Caco-2 (cell line): ENCODE measurements at regions not wholly inside any gene's neighbourhood (a gene's known extent, or its start where the extent isn't known, plus 50 kb on each side); places are given as distances from the start of the nearest gene placed in this dataset.
"Not testable (repeated sequence)": the region's sequence is repeated elsewhere in the genome, so short reads cannot be mapped to it uniquely, and the experiment has no call there.

Source experiments
- BruUV-seq: library from RNA; stranded (reverse); fragments of 400-500 nt; replicated peaks from 2 replicates; lab custom pipeline; 2021; lab: Mats Ljungman, UMichigan
- CTCF ChIA-PET: fragments of 300-600 bp; sonication (Branson Sonifier 250); formaldehyde crosslinking; loops from one replicate; lab custom pipeline; 2022; ENCODE audit warnings: antibody characterized with exemption; lab: Charles Lee
- POLR2A ChIA-PET: fragments of 300-600 bp; sonication (Branson Sonifier 250); formaldehyde crosslinking; loops from one replicate; lab custom pipeline; 2022; ENCODE audit warnings: antibody characterized with exemption; lab: Charles Lee
- DNase-seq, 2 experiments: peaks; one replicate each; pipeline versions ENCODE4 v3.0.0 to v3.0.0-alpha.2; 2020 to 2022
- H3K27me3 ChIP-seq: replicated peaks from 2 replicates; pipeline ENCODE4 v1.6.0; 2011; ENCODE audit warnings: low read length; ENCODE audit not compliant: control insufficient read depth, insufficient read depth
- H3K36me3 ChIP-seq: 2 replicates; pipeline ENCODE4 v1.5.1; 2011; ENCODE audit warnings: low read length; ENCODE audit not compliant: control insufficient read depth, insufficient read depth
- H3K4me1 ChIP-seq: fragments of 250-450 bp; sonication (Bioruptor Pico); 2 replicates; pipeline ENCODE4 v1.5.1; 2020; ENCODE audit warnings: mild to moderate bottlenecking
- H3K4me3 ChIP-seq: 2 replicates; pipeline ENCODE4 v1.5.1; 2011; ENCODE audit warnings: low read depth, mild to moderate bottlenecking, control low read depth, low read length
- H3K9me3 ChIP-seq: fragments of 250-450 bp; sonication (Bioruptor Pico); 2 replicates; pipeline ENCODE4 v1.5.1; 2020; ENCODE audit warnings: mild to moderate bottlenecking, moderate library complexity
- H3K27ac Mint-ChIP-seq: one replicate; pipeline ENCODE4 v1.8.0; 2022; ENCODE audit warnings: mixed read lengths; ENCODE audit not compliant: unreplicated experiment
- H3K27me3 Mint-ChIP-seq: one replicate; pipeline ENCODE4 v1.8.0; 2022; ENCODE audit warnings: mixed read lengths; ENCODE audit not compliant: insufficient read depth, unreplicated experiment
- H3K36me3 Mint-ChIP-seq: one replicate; pipeline ENCODE4 v1.8.0; 2022; ENCODE audit warnings: mild to moderate bottlenecking, mixed read lengths; ENCODE audit not compliant: insufficient read depth, unreplicated experiment
- H3K4me1 Mint-ChIP-seq: one replicate; pipeline ENCODE4 v1.8.0; 2022; ENCODE audit warnings: low read depth, mixed read lengths; ENCODE audit not compliant: unreplicated experiment
- H3K4me3 Mint-ChIP-seq: one replicate; pipeline ENCODE4 v1.8.0; 2022; ENCODE audit warnings: mild to moderate bottlenecking, moderate library complexity, mixed read lengths; ENCODE audit not compliant: unreplicated experiment
- H3K9me3 Mint-ChIP-seq: one replicate; pipeline ENCODE4 v1.8.0; 2022; ENCODE audit warnings: mixed read lengths; ENCODE audit not compliant: unreplicated experiment
- CTCF ChIP-seq, 2 experiments: fragments of 200-600 bp in 1 of 2; IDR thresholded peaks; 1 replicate in 1 of 2; 2 replicates in 1 of 2; pipeline versions ENCODE4 v1.5.1 to v1.8.0; 2011 to 2022; ENCODE audit warnings: antibody characterized with exemption in 1 of 2, control low read depth in 1 of 2, inconsistent platforms in 1 of 2, low read depth in 1 of 2, low read length in 1 of 2, mild to moderate bottlenecking in 1 of 2, moderate library complexity in 1 of 2; ENCODE audit not compliant: insufficient read depth in 1 of 2, severe bottlenecking in 1 of 2, unreplicated experiment in 1 of 2
- intact Hi-C: fragments of 100-400 bp; cut with micrococcal nuclease; formaldehyde crosslinking; loops from one replicate; pipeline ENCODE4 v1.10.0; 2022; ENCODE audit not compliant: unreplicated experiment

DNA sequence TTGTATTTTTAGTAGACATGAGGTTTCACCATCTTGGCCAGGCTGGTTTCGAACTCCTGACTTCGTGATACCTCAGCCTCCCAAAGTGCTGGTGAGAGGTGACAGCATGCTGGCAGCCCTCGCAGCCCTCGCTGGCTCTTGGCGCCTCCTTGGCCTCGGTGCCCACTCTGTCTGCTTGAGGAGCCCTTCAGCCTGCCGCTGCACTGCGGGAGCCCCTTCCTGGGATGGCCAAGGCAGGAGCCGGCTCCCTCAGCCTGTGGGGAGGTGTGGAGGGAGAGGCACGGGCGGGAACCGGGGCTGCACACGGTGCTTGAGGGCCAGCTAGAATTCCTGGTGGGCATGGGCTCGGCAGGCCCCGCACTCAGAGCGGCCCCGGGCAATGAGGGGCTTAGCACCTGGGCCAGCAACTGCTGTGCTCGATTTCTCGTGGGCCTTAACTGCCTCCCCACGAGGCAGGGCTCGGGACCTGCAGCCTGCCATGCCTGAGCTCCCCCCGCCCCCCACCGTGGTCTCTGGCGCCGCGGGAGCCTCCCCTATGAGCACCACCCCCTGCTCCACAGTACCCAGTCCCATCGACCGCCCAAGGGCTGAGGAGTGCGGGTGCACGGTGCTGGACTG, 96.5 kb upstream of the RHOBTB1 start:
- 0 out of 2 replicates have a peak, but pooled peaks cover 5% of the 10 kb centered on the region for H3K4me1 ChIP-seq
- CTCF ChIA-PET, result no interaction called here

GRCh38 chr10:61039868-61040267, 95.9 kb upstream of the RHOBTB1 start:
- no peaks in the 10 kb centered on the region for H3K36me3 ChIP-seq
- peaks cover 9% of the 10 kb centered on the region for H3K9me3 Mint-ChIP-seq
- H3K27ac Mint-ChIP-seq, result no peak overlapping the region
- H3K4me1 Mint-ChIP-seq, result no peaks in the 10 kb centered on the region
- H3K9me3 ChIP-seq, result no peaks in the 10 kb centered on the region; the same call in 1 of the 2 replicates
- H3K36me3 Mint-ChIP-seq, result no peaks in the 10 kb centered on the region
- 0 out of 2 replicates have a peak, but pooled peaks cover 5% of the 10 kb centered on the region for H3K4me1 ChIP-seq
- intact Hi-C loops, result no loop called here
- no peak for TF ChIP-seq CTCF (IDR thresholded peaks at IDR 0.05; ENCODE audit: insufficient read depth in 1 of 2, low read depth in 1 of 2, low read length in 1 of 2, severe bottlenecking in 1 of 2, unreplicated experiment in 1 of 2)
- no peak overlapping the region for H3K4me3 ChIP-seq
- ChIA-PET POLR2A (no interaction called here), CTCF (no interaction called here)
- H3K27me3 ChIP-seq, result no peaks in the 10 kb centered on the region
- H3K4me3 Mint-ChIP-seq, result no peak overlapping the region
- DNase-seq, result no peak
- BruUV-seq, result no TSS peak
- no peaks in the 10 kb centered on the region for H3K27me3 Mint-ChIP-seq

More for the DNA sequence above, 96.5 kb upstream of the RHOBTB1 start:
- H3K9me3 Mint-ChIP-seq, result peaks cover 9% of the 10 kb centered on the region
- H3K27me3 Mint-ChIP-seq, result no peaks in the 10 kb centered on the region
- no peak overlapping the region for H3K4me3 Mint-ChIP-seq
- POLR2A ChIA-PET, result no interaction called here
- H3K4me1 Mint-ChIP-seq, result no peaks in the 10 kb centered on the region
- no peaks in the 10 kb centered on the region; the same call in 1 of the 2 replicates for H3K9me3 ChIP-seq
- DNase-seq, result no peak
- no peaks in the 10 kb centered on the region for H3K36me3 ChIP-seq
- no peak overlapping the region for H3K27ac Mint-ChIP-seq
- H3K27me3 ChIP-seq, result no peaks in the 10 kb centered on the region
- TF ChIP-seq CTCF (IDR thresholded peaks at IDR 0.05; ENCODE audit: insufficient read depth in 1 of 2, low read depth in 1 of 2, low read length in 1 of 2, severe bottlenecking in 1 of 2, unreplicated experiment in 1 of 2), result no peak
- H3K36me3 Mint-ChIP-seq, result no peaks in the 10 kb centered on the region
- intact Hi-C loops, result no loop called here
- H3K4me3 ChIP-seq, result no peak overlapping the region
- BruUV-seq, result no TSS peak

DNA sequence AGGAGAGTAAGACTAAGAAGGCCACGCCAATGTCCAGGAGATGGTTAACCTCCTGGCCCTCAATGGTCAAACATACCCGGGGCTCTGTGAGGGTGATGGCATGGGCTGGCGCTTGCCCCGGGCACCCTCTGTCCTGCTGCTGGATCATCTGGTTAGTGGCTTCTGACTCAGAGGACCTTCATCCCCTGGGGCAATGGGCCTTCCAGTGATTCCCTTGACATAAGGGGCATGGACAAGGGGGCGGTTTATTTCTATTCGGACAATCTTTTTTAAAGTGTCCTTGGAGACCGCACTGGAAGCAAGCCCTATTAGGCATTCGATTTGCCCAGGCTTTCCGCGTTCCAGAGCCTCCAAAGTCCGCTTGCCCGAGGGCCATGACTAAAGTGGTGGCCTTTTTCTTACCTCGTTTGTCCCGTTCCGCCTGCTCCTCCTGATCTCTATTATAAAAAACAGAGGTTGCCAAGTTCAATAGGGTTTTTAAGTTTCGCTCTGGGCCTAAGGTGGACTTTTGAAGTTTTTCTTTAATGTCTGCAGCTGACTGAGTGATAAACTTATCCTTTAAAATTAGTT, 93.4 kb upstream of the RHOBTB1 start:
- H3K36me3 Mint-ChIP-seq, H3K27me3 ChIP-seq, H3K36me3 ChIP-seq, H3K4me3 ChIP-seq, CTCF ChIA-PET, H3K27ac Mint-ChIP-seq, DNase-seq, BruUV-seq, H3K27me3 Mint-ChIP-seq, H3K9me3 ChIP-seq, H3K4me1 ChIP-seq, H3K4me1 Mint-ChIP-seq, H3K4me3 Mint-ChIP-seq, intact Hi-C loops, POLR2A ChIA-PET, H3K9me3 Mint-ChIP-seq: not testable (repeated sequence)

- CTCF ChIA-PET, H3K4me1 ChIP-seq, H3K27ac Mint-ChIP-seq, H3K4me3 ChIP-seq, H3K4me1 Mint-ChIP-seq, DNase-seq, H3K36me3 ChIP-seq, H3K9me3 Mint-ChIP-seq, intact Hi-C loops, BruUV-seq, H3K36me3 Mint-ChIP-seq, H3K27me3 Mint-ChIP-seq, H3K27me3 ChIP-seq, H3K9me3 ChIP-seq, H3K4me3 Mint-ChIP-seq, POLR2A ChIA-PET: not testable (repeated sequence)
Observed at GRCh38 chr10:61036148-61036547, 92.2 kb upstream of the RHOBTB1 start.
